ENCODE measurements at regions not wholly inside any gene's neighbourhood (a gene's known extent, or its start where the extent isn't known, plus 50 kb on each side); places are given as distances from the start of the nearest gene placed in this dataset.
"Not testable (repeated sequence)": the region's sequence is repeated elsewhere in the genome, so short reads cannot be mapped to it uniquely, and the experiment has no call there.

DNA sequence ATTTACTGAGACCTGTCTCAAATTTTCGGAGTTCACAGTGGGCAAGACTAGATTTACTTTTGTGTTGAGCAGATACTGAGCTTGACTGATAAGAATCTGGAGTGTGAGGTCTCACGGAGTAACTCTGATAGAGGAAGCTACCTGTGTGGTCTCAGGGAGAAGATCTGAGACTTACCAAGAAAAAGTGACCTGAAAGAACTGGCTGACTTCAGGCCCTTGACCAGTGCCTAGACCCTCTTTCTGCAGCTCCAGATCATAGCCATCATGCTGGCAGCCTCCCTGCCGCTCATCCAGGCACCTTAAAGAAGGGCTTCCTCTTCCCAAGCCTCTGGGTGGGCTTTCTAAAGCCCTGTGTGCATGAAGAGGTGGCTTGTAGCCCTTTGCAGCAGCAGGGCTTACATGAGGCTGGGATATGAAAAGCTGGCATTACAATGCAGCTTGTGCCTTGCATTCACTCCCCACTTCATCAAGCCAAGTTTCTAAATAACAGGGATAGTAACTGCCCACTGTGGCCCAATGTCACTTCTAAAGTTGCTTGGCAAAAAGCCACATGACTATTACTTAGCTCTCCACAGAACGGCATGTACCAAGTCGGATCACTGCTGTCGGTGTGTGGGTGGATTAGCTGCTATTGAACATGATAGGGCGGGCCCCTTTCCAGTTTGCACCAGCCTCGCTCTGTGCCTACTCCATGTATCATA, 115.3 kb upstream of the NBPF26 start:
- not testable (repeated sequence) for H3K4me3 ChIP-seq (ENCODE audit: low read depth, low read length); H3K27ac ChIP-seq (ENCODE audit: low read depth, low read length); H3K36me3 ChIP-seq (ENCODE audit: control insufficient read depth, insufficient read depth, low read length); H3K9me3 ChIP-seq (ENCODE audit: control insufficient read depth, insufficient read depth, low read length); H3K27me3 ChIP-seq (ENCODE audit: control insufficient read depth, insufficient read depth, low read length); H3K4me1 ChIP-seq (ENCODE audit: control insufficient read depth, insufficient read depth, low read length); DNase-seq (ENCODE audit: low read depth in 4 of 6, low spot score in 6 of 6)
- no CpG with 5 or more reads among the region's 8 CpGs for WGBS (ENCODE audit: insufficient coverage)

DNA sequence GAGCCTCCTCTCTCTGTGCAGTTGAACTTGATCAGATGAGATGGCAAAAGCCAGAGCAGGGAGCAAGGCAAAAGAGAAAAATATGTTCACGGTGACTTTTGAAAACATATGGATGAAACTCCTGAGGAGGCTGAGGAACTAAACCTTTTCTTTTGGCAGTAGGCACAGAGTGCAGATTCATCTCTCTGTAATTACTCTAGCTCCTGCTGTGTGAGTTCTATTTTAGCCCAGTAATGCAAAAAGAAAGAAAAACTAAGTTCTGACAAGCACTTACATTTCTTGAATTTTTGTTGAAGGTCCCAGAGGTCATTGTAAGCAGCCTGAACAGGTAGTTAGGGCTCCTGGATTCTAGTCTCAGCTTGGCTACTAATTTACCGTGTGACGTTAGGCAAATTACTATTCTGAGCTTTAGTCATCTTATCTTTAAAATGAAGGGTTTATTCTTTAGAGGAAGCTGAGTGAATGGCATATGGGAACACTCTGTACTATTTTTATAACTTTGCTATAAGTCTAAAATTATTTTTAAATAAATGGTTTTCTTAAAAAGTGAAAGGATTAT, 114.7 kb upstream of the NBPF26 start:
- not testable (repeated sequence) for DNase-seq (ENCODE audit: low read depth in 4 of 6, low spot score in 6 of 6); H3K9me3 ChIP-seq (ENCODE audit: control insufficient read depth, insufficient read depth, low read length); H3K27me3 ChIP-seq (ENCODE audit: control insufficient read depth, insufficient read depth, low read length); H3K4me1 ChIP-seq (ENCODE audit: control insufficient read depth, insufficient read depth, low read length); H3K36me3 ChIP-seq (ENCODE audit: control insufficient read depth, insufficient read depth, low read length); H3K27ac ChIP-seq (ENCODE audit: low read depth, low read length); H3K4me3 ChIP-seq (ENCODE audit: low read depth, low read length)
- no CpG with 5 or more reads among the region's 3 CpGs for WGBS (ENCODE audit: insufficient coverage)

DNA sequence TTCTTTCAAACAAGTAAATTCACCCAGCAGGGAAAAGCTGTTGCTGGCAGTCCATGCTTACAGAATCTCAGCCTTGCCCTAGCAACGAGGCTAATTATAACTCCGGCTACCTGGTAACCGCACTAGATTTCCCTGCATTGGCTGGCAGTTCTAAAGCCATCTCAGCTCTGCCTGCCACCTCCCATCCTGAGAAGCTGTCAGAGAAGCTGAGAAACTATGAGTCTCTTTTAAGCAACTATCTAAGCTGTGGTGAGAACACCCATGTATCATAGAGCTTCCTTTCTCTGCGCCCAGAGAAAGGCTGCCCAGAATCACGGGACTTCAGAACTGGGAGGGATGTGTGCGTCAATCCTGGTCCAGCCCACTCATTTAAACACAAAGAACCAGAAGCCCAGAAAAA, 113.9 kb upstream of the NBPF26 start:
- not testable (repeated sequence) for H3K9me3 ChIP-seq (ENCODE audit: control insufficient read depth, insufficient read depth, low read length); H3K4me1 ChIP-seq (ENCODE audit: control insufficient read depth, insufficient read depth, low read length); H3K36me3 ChIP-seq (ENCODE audit: control insufficient read depth, insufficient read depth, low read length); H3K27ac ChIP-seq (ENCODE audit: low read depth, low read length); H3K4me3 ChIP-seq (ENCODE audit: low read depth, low read length); DNase-seq (ENCODE audit: low read depth in 4 of 6, low spot score in 6 of 6); H3K27me3 ChIP-seq (ENCODE audit: control insufficient read depth, insufficient read depth, low read length)
- no CpG with 5 or more reads among the region's 6 CpGs for WGBS (ENCODE audit: insufficient coverage)

GRCh38 chr1:120614931-120615639, 108.7 kb upstream of the NBPF26 start:
- H3K9me3 ChIP-seq (ENCODE audit: control insufficient read depth, insufficient read depth, low read length); DNase-seq (ENCODE audit: low read depth in 4 of 6, low spot score in 6 of 6); H3K4me1 ChIP-seq (ENCODE audit: control insufficient read depth, insufficient read depth, low read length); H3K27ac ChIP-seq (ENCODE audit: low read depth, low read length); H3K27me3 ChIP-seq (ENCODE audit: control insufficient read depth, insufficient read depth, low read length); H3K36me3 ChIP-seq (ENCODE audit: control insufficient read depth, insufficient read depth, low read length); H3K4me3 ChIP-seq (ENCODE audit: low read depth, low read length): not testable (repeated sequence)
- WGBS (ENCODE audit: insufficient coverage) = no CpG with 5 or more reads among the region's 4 CpGs

GRCh38 chr1:120617493-120617892, 106.3 kb upstream of the NBPF26 start:
- not testable (repeated sequence) for H3K27me3 ChIP-seq (ENCODE audit: control insufficient read depth, insufficient read depth, low read length); H3K4me1 ChIP-seq (ENCODE audit: control insufficient read depth, insufficient read depth, low read length); H3K4me3 ChIP-seq (ENCODE audit: low read depth, low read length); H3K27ac ChIP-seq (ENCODE audit: low read depth, low read length); DNase-seq (ENCODE audit: low read depth in 4 of 6, low spot score in 6 of 6); H3K9me3 ChIP-seq (ENCODE audit: control insufficient read depth, insufficient read depth, low read length); H3K36me3 ChIP-seq (ENCODE audit: control insufficient read depth, insufficient read depth, low read length)
- no CpG with 5 or more reads among the region's 3 CpGs for WGBS (ENCODE audit: insufficient coverage)

GRCh38 chr1:120619867-120620692, 103.7 kb upstream of the NBPF26 start:
- H3K36me3 ChIP-seq (ENCODE audit: control insufficient read depth, insufficient read depth, low read length); H3K4me3 ChIP-seq (ENCODE audit: low read depth, low read length); H3K9me3 ChIP-seq (ENCODE audit: control insufficient read depth, insufficient read depth, low read length); H3K4me1 ChIP-seq (ENCODE audit: control insufficient read depth, insufficient read depth, low read length); DNase-seq (ENCODE audit: low read depth in 4 of 6, low spot score in 6 of 6); H3K27ac ChIP-seq (ENCODE audit: low read depth, low read length); H3K27me3 ChIP-seq (ENCODE audit: control insufficient read depth, insufficient read depth, low read length): not testable (repeated sequence)
- no CpG with 5 or more reads among the region's 25 CpGs for WGBS (ENCODE audit: insufficient coverage)

GRCh38 chr1:120620693-120620969, 103.1 kb upstream of the NBPF26 start:
- not testable (repeated sequence) for H3K27me3 ChIP-seq (ENCODE audit: control insufficient read depth, insufficient read depth, low read length); H3K9me3 ChIP-seq (ENCODE audit: control insufficient read depth, insufficient read depth, low read length); H3K36me3 ChIP-seq (ENCODE audit: control insufficient read depth, insufficient read depth, low read length); H3K4me1 ChIP-seq (ENCODE audit: control insufficient read depth, insufficient read depth, low read length); DNase-seq (ENCODE audit: low read depth in 4 of 6, low spot score in 6 of 6); H3K27ac ChIP-seq (ENCODE audit: low read depth, low read length); H3K4me3 ChIP-seq (ENCODE audit: low read depth, low read length)
- no CpG with 5 or more reads among the region's 5 CpGs for WGBS (ENCODE audit: insufficient coverage)

GRCh38 chr1:120621278-120621677, 102.5 kb upstream of the NBPF26 start:
- H3K9me3 ChIP-seq (ENCODE audit: control insufficient read depth, insufficient read depth, low read length) = not testable (repeated sequence)
- no CpG with 5 or more reads among the region's 5 CpGs for WGBS (ENCODE audit: insufficient coverage)

GRCh38 chr1:120623539-120623938, 100.2 kb upstream of the NBPF26 start:
- not testable (repeated sequence) for DNase-seq (ENCODE audit: low read depth in 4 of 6, low spot score in 6 of 6); H3K4me3 ChIP-seq (ENCODE audit: low read depth, low read length); H3K4me1 ChIP-seq (ENCODE audit: control insufficient read depth, insufficient read depth, low read length); H3K27ac ChIP-seq (ENCODE audit: low read depth, low read length); H3K27me3 ChIP-seq (ENCODE audit: control insufficient read depth, insufficient read depth, low read length); H3K9me3 ChIP-seq (ENCODE audit: control insufficient read depth, insufficient read depth, low read length); H3K36me3 ChIP-seq (ENCODE audit: control insufficient read depth, insufficient read depth, low read length)
- WGBS (ENCODE audit: insufficient coverage) = no CpG with 5 or more reads among the region's 4 CpGs

More at GRCh38 chr1:120621278-120621677, 102.5 kb upstream of the NBPF26 start:
- not testable (repeated sequence) for DNase-seq (ENCODE audit: low read depth in 4 of 6, low spot score in 6 of 6); H3K27ac ChIP-seq (ENCODE audit: low read depth, low read length); H3K36me3 ChIP-seq (ENCODE audit: control insufficient read depth, insufficient read depth, low read length); H3K4me1 ChIP-seq (ENCODE audit: control insufficient read depth, insufficient read depth, low read length); H3K4me3 ChIP-seq (ENCODE audit: low read depth, low read length); H3K27me3 ChIP-seq (ENCODE audit: control insufficient read depth, insufficient read depth, low read length)
